ENCODE measurements at regions not wholly inside any gene's neighbourhood (a gene's known extent, or its start where the extent isn't known, plus 50 kb on each side); places are given as distances from the start of the nearest gene placed in this dataset.
"Not testable (repeated sequence)": the region's sequence is repeated elsewhere in the genome, so short reads cannot be mapped to it uniquely, and the experiment has no call there.

- no peak for ATAC-seq (replicated peaks in 1 of 2)
- no peak for DNase-seq
- Mint-ChIP-seq H3K27me3 (ENCODE audit: low read depth) (no peaks in the 10 kb centered on the region), H3K27ac (no peak overlapping the region), H3K36me3 (ENCODE audit: insufficient read depth in 2 of 2) (no peaks in the 10 kb centered on the region), H3K9me3 (peaks cover 5 to 15% of the 10 kb centered on the region in 2 donors), H3K4me3 (no peak overlapping the region), H3K4me1 (ENCODE audit: low read depth) (no peaks in the 10 kb centered on the region)
Measured at GRCh38 chr4:124459196-124459940, 253.2 kb downstream of the ANKRD50 start.

GRCh38 chr4:124459941-124460310, 252.6 kb downstream of the ANKRD50 start:
- H3K27me3 Mint-ChIP-seq (ENCODE audit: low read depth): no peaks in the 10 kb centered on the region
- no peaks in the 10 kb centered on the region for H3K4me1 Mint-ChIP-seq (ENCODE audit: low read depth)
- H3K27ac Mint-ChIP-seq: no peak overlapping the region
- peaks cover 5 to 15% of the 10 kb centered on the region in 2 donors for H3K9me3 Mint-ChIP-seq
- no peak overlapping the region for H3K4me3 Mint-ChIP-seq
- ATAC-seq (replicated peaks in 1 of 2) (no peak), DNase-seq (no peak)
- H3K36me3 Mint-ChIP-seq (ENCODE audit: insufficient read depth in 2 of 2): no peaks in the 10 kb centered on the region

- not testable (repeated sequence) for H3K36me3 Mint-ChIP-seq (ENCODE audit: insufficient read depth in 2 of 2); H3K4me1 Mint-ChIP-seq (ENCODE audit: low read depth); H3K4me3 Mint-ChIP-seq; H3K27me3 Mint-ChIP-seq (ENCODE audit: low read depth); ATAC-seq (replicated peaks in 1 of 2); DNase-seq; H3K27ac Mint-ChIP-seq
- peaks cover 5 to 15% of the 10 kb centered on the region in 2 donors for H3K9me3 Mint-ChIP-seq
Measured at GRCh38 chr4:124461592-124461991, 250.9 kb downstream of the ANKRD50 start.

GRCh38 chr4:124462954-124463828, 249.3 kb downstream of the ANKRD50 start:
- no peaks in the 10 kb centered on the region for H3K36me3 Mint-ChIP-seq (ENCODE audit: insufficient read depth in 2 of 2)
- no peak for ATAC-seq (replicated peaks in 1 of 2)
- no peak for DNase-seq
- peaks cover 5 to 15% of the 10 kb centered on the region in 2 donors for H3K9me3 Mint-ChIP-seq
- H3K4me1 Mint-ChIP-seq (ENCODE audit: low read depth): no peaks in the 10 kb centered on the region
- no peak overlapping the region for H3K4me3 Mint-ChIP-seq
- no peak overlapping the region for H3K27ac Mint-ChIP-seq
- no peaks in the 10 kb centered on the region for H3K27me3 Mint-ChIP-seq (ENCODE audit: low read depth)

- H3K27me3 Mint-ChIP-seq (ENCODE audit: low read depth): no peaks in the 10 kb centered on the region
- H3K9me3 Mint-ChIP-seq: peaks cover 5 to 15% of the 10 kb centered on the region in 2 donors
- H3K4me1 Mint-ChIP-seq (ENCODE audit: low read depth): no peaks in the 10 kb centered on the region
- no peak overlapping the region for H3K27ac Mint-ChIP-seq
- H3K4me3 Mint-ChIP-seq: no peak overlapping the region
- H3K36me3 Mint-ChIP-seq (ENCODE audit: insufficient read depth in 2 of 2): no peaks in the 10 kb centered on the region
- ATAC-seq (replicated peaks in 1 of 2) (no peak), DNase-seq (no peak)
Measured at GRCh38 chr4:124464836-124465235, 247.7 kb downstream of the ANKRD50 start.

- H3K9me3 Mint-ChIP-seq: peaks cover under 1 to 2% of the 10 kb centered on the region in 2 donors
- no peaks in the 10 kb centered on the region for H3K36me3 Mint-ChIP-seq (ENCODE audit: insufficient read depth in 2 of 2)
- ATAC-seq (replicated peaks in 1 of 2): no peak
- no peak overlapping the region for H3K4me3 Mint-ChIP-seq
- H3K27me3 Mint-ChIP-seq (ENCODE audit: low read depth): no peaks in the 10 kb centered on the region
- DNase-seq: no peak
- no peak overlapping the region for H3K27ac Mint-ChIP-seq
- no peaks in the 10 kb centered on the region for H3K4me1 Mint-ChIP-seq (ENCODE audit: low read depth)
Measured at GRCh38 chr4:124468360-124468759, 244.2 kb downstream of the ANKRD50 start.

GRCh38 chr4:124469981-124470380, 242.6 kb downstream of the ANKRD50 start:
- Mint-ChIP-seq H3K27me3 (ENCODE audit: low read depth) (no peaks in the 10 kb centered on the region), H3K4me3 (no peak overlapping the region), H3K9me3 (no peaks in the 10 kb centered on the region), H3K4me1 (ENCODE audit: low read depth) (no peaks in the 10 kb centered on the region), H3K27ac (no peak overlapping the region), H3K36me3 (ENCODE audit: insufficient read depth in 2 of 2) (no peaks in the 10 kb centered on the region)
- DNase-seq (no peak), ATAC-seq (replicated peaks in 1 of 2) (no peak)

- ATAC-seq (replicated peaks in 1 of 2) (no peak), DNase-seq (no peak)
- H3K4me3 Mint-ChIP-seq: no peak overlapping the region
- no peak overlapping the region for H3K27ac Mint-ChIP-seq
- H3K27me3 Mint-ChIP-seq (ENCODE audit: low read depth): no peaks in the 10 kb centered on the region
- no peaks in the 10 kb centered on the region for H3K9me3 Mint-ChIP-seq
- no peaks in the 10 kb centered on the region for H3K36me3 Mint-ChIP-seq (ENCODE audit: insufficient read depth in 2 of 2)
- no peaks in the 10 kb centered on the region for H3K4me1 Mint-ChIP-seq (ENCODE audit: low read depth)
Measured at GRCh38 chr4:124478470-124478869, 234.1 kb downstream of the ANKRD50 start.

- H3K27ac Mint-ChIP-seq: no peak overlapping the region
- no peak overlapping the region for H3K4me3 Mint-ChIP-seq
- no peaks in the 10 kb centered on the region for H3K36me3 Mint-ChIP-seq (ENCODE audit: insufficient read depth in 2 of 2)
- DNase-seq: no peak
- no peaks in the 10 kb centered on the region for H3K9me3 Mint-ChIP-seq
- no peak for ATAC-seq (replicated peaks in 1 of 2)
- no peaks in the 10 kb centered on the region for H3K4me1 Mint-ChIP-seq (ENCODE audit: low read depth)
- no peaks in the 10 kb centered on the region for H3K27me3 Mint-ChIP-seq (ENCODE audit: low read depth)
Measured at GRCh38 chr4:124480061-124480460, 232.5 kb downstream of the ANKRD50 start.

GRCh38 chr4:124481123-124481522, 231.4 kb downstream of the ANKRD50 start:
- Mint-ChIP-seq H3K27me3 (ENCODE audit: low read depth) (no peaks in the 10 kb centered on the region), H3K36me3 (ENCODE audit: insufficient read depth in 2 of 2) (no peaks in the 10 kb centered on the region), H3K4me3 (no peak overlapping the region), H3K4me1 (ENCODE audit: low read depth) (no peaks in the 10 kb centered on the region), H3K27ac (no peak overlapping the region), H3K9me3 (no peaks in the 10 kb centered on the region)
- no peak for DNase-seq
- ATAC-seq (replicated peaks in 1 of 2): no peak

- H3K27ac Mint-ChIP-seq: no peak overlapping the region
- DNase-seq (no peak), ATAC-seq (replicated peaks in 1 of 2) (no peak)
- no peaks in the 10 kb centered on the region for H3K36me3 Mint-ChIP-seq (ENCODE audit: insufficient read depth in 2 of 2)
- no peaks in the 10 kb centered on the region for H3K9me3 Mint-ChIP-seq
- no peak overlapping the region for H3K4me3 Mint-ChIP-seq
- no peaks in the 10 kb centered on the region for H3K4me1 Mint-ChIP-seq (ENCODE audit: low read depth)
- H3K27me3 Mint-ChIP-seq (ENCODE audit: low read depth): no peaks in the 10 kb centered on the region
Measured at GRCh38 chr4:124483048-124483906, 229.3 kb downstream of the ANKRD50 start.

GRCh38 chr4:124484008-124484407, 228.5 kb downstream of the ANKRD50 start:
- ATAC-seq (replicated peaks in 1 of 2) (no peak), DNase-seq (no peak)
- Mint-ChIP-seq H3K4me1 (ENCODE audit: low read depth) (no peaks in the 10 kb centered on the region), H3K4me3 (no peak overlapping the region), H3K36me3 (ENCODE audit: insufficient read depth in 2 of 2) (no peaks in the 10 kb centered on the region), H3K27me3 (ENCODE audit: low read depth) (no peaks in the 10 kb centered on the region), H3K27ac (no peak overlapping the region), H3K9me3 (no peaks in the 10 kb centered on the region)

GRCh38 chr4:124484940-124485339, 227.6 kb downstream of the ANKRD50 start:
- DNase-seq (no peak), ATAC-seq (replicated peaks in 1 of 2) (no peak)
- Mint-ChIP-seq H3K4me3 (no peak overlapping the region), H3K9me3 (no peaks in the 10 kb centered on the region), H3K27ac (no peak overlapping the region), H3K27me3 (ENCODE audit: low read depth) (no peaks in the 10 kb centered on the region), H3K36me3 (ENCODE audit: insufficient read depth in 2 of 2) (no peaks in the 10 kb centered on the region), H3K4me1 (ENCODE audit: low read depth) (no peaks in the 10 kb centered on the region)

Data from activated T-cell treated with anti-CD3 and anti-CD28 coated beads, Interleukin-2, amount 50 U/mL, for 72 hours (primary cell).